Heart right ventricle (tissue), 16 donors: ENCODE measurements at regions not wholly inside any gene's neighbourhood (a gene's known extent, or its start where the extent isn't known, plus 50 kb on each side); places are given as distances from the start of the nearest gene placed in this dataset.

Source experiments
- ATAC-seq, 8 donors: fragments of 200-7000 bp; cut with Tn5 transposase; one replicate each; pipeline ENCODE4 v1.9.1; 2020; ENCODE audit warnings: mild to moderate bottlenecking in 8 of 8, moderate library complexity in 8 of 8, moderate number of reproducible peaks in 1 of 8
- DNase-seq, 2 donors: peaks; one replicate each; pipeline ENCODE4 v3.0.0-alpha.2; 2020
- H3K27ac ChIP-seq, 10 donors: fragments of 200-600 bp; sonication (generic) in 2 of 10; one replicate each; pipeline versions ENCODE4 v1.5.0 to v1.8.0; 2020 to 2022; ENCODE audit warnings: mild to moderate bottlenecking in 3 of 10
- H3K27me3 ChIP-seq, 7 donors: fragments of 200-600 bp; one replicate each; pipeline ENCODE4 v1.8.0; 2021 to 2022; ENCODE audit warnings: mild to moderate bottlenecking in 2 of 7
- H3K36me3 ChIP-seq, 9 donors: fragments of 200-600 bp; sonication (generic) in 1 of 9; one replicate each; pipeline versions ENCODE4 v1.5.0 to v1.8.0; 2020 to 2022; ENCODE audit warnings: mild to moderate bottlenecking in 2 of 9
- H3K4me1 ChIP-seq, 9 donors: fragments of 200-600 bp; sonication (generic) in 1 of 9; one replicate each; pipeline versions ENCODE4 v1.5.0 to v1.8.0; 2020 to 2022; ENCODE audit warnings: mild to moderate bottlenecking in 4 of 9
- H3K4me3 ChIP-seq, 10 donors: fragments of 200-600 bp; sonication (generic) in 2 of 10; one replicate each; pipeline versions ENCODE4 v1.5.0 to v1.8.0; 2020 to 2022; ENCODE audit warnings: mild to moderate bottlenecking in 7 of 10, moderate library complexity in 2 of 10
- H3K9me3 ChIP-seq, 11 donors: fragments of 200-600 bp in 10 of 11; sonication (generic) in 2 of 11; one replicate each; pipeline versions ENCODE4 v1.5.0 to v1.8.0; 2013 to 2022; ENCODE audit warnings: mild to moderate bottlenecking in 2 of 11, control low read depth in 1 of 11, moderate library complexity in 1 of 11
- WGBS, 2 donors: extraction: QIAGEN DNeasy Blood & Tissue Kit; methylation state at CpG; one replicate each; pipeline ENCODE4 v1.1.7; 2013; ENCODE audit warnings: inconsistent platforms in 1 of 2; 5-methylcytosine and 5-hydroxymethylcytosine counted together
- intact Hi-C, 10 donors: fragments of 100-400 bp; cut with DNase I; formaldehyde crosslinking; loops; one replicate each; pipeline versions ENCODE4 v1.11.1 to v1.14.2; 2022
- TF ChIP-seq, protein P1 (sequence below), 9 donors: fragments of 200-600 bp; sonication (generic) in 2 of 9; IDR thresholded peaks; one replicate each; pipeline versions ENCODE4 v1.5.0 to v1.8.0; 2021 to 2022; ENCODE audit warnings: antibody characterized with exemption in 9 of 9, mild to moderate bottlenecking in 5 of 9, moderate library complexity in 1 of 9
- donor health status: Arrhythmogenic right ventricular cardiomyopathy.
- donor health status: ischemic (EF 13 %, LVEDD 7.1; RV severe dilation, severe dysfunction).
- donor health status: healthy with polysubstance abuse.
- donor health status: DM: no; HTN: yes; CAD: no.
- donor health status: DM: no; HTN: no; CAD: no.
- donor health status: ischemic (EF 25% LVEDD 6.9; RV normal size, moderate dysfunction).
- donor health status: ischemic (EF 25% LVEDD 5.7; RV mildly dilated, moderate dysfunction).
- donor health status: healthy.
- donor health status: DM: yes; HTN: yes; CAD: no.
- donor health status: Ischemic cardiomyopathy.
- donor health status: ischemic (EF 35%, LVEDD 5.7; RV mildly dilated, moderate dysfunction).
- donor health status: nonischemic (EF 11% LVEDD 7.7; RV severe dilation, severe dysfunction).
- donor health status: DM: yes; HTN: yes; CAD: no.
- donor health status: PGD.
- donor health status: ischemic (EF 29% LVEDD 5.4; RV normal size, mild dysfunction).
- donor health status: nonischemic (EF 23%, LVEDD 6.1; RV moderate dilation, normal function).

DNA sequence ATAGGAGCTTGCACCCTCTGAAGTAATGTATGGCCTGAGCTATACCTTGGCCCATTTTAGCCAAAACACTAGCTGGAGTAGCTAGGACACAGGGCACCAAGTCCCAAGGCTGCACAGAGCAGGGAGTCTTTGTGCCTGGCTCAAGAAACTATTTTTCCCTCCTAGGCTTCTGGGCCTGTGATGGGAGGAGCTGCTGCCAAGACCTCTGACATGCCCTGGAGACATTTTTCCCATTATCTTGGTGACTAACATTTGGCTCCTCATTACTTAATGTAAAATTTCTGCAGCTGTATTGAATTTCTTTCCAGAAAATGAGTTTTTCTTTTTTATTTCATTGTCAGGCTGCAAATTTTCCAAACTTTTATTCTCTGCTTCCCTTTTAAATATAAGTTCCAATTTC, 1099.2 kb downstream of the CDH18 start:
- peaks cover 0 to 35% (median 0%) of the 10 kb centered on the region in 11 donors for H3K9me3 ChIP-seq
- TF ChIP-seq, protein P1, sequence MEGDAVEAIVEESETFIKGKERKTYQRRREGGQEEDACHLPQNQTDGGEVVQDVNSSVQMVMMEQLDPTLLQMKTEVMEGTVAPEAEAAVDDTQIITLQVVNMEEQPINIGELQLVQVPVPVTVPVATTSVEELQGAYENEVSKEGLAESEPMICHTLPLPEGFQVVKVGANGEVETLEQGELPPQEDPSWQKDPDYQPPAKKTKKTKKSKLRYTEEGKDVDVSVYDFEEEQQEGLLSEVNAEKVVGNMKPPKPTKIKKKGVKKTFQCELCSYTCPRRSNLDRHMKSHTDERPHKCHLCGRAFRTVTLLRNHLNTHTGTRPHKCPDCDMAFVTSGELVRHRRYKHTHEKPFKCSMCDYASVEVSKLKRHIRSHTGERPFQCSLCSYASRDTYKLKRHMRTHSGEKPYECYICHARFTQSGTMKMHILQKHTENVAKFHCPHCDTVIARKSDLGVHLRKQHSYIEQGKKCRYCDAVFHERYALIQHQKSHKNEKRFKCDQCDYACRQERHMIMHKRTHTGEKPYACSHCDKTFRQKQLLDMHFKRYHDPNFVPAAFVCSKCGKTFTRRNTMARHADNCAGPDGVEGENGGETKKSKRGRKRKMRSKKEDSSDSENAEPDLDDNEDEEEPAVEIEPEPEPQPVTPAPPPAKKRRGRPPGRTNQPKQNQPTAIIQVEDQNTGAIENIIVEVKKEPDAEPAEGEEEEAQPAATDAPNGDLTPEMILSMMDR (IDR thresholded peaks at IDR 0.05) = no peak
- no peak overlapping the region for H3K4me3 ChIP-seq
- no peak overlapping the region for H3K27ac ChIP-seq
- ATAC-seq (no peak), DNase-seq (no peak)
- H3K27me3 ChIP-seq = no peaks in the 10 kb centered on the region
- intact Hi-C loops = no loop called here
- no peaks in the 10 kb centered on the region for H3K4me1 ChIP-seq
- H3K36me3 ChIP-seq = no peaks in the 10 kb centered on the region

DNA sequence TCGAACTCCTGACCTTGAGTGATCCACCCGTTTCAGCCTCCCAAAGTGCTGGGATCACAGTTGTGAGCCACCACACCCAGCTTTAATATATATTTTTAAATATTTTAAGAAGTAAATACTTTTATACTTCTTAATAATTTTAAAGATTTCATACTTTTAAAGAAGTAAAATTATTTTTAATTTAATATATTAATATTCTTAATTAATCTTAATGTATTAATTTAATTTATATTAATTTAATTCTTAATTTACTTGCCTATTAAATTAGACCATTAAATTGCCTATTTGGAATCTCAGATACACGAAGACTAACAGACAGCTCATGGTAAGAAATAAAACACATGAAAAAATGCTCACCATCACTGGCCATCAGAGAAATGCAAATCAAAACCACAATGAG, 1087.4 kb downstream of the CDH18 start:
- WGBS, 2 donors = 72 to 75% methylated on average over 3 of the region's 3 CpGs
- no peak for ATAC-seq
- intact Hi-C loops = no loop called here

DNA sequence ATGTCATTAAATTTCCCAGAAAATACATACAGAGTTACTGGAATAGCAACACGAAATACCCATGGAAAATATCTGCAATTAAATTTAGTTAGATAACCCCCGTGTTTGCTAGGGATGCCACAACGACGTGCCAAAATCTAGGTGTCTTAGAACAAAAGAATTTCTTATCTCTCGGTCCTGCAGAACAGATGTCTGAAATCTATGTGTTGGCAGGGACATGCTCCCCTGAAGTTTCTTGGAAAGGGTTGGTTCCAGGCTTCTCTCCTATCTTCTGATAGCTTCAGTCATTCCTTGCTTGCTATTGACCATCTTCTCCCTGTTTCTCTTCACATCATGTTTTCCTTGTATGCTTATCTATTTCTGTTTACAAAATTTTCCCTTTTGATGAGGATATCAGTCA, 1067.0 kb downstream of the CDH18 start:
- Histone ChIP-seq H3K4me1 (no peaks in the 10 kb centered on the region), H3K9me3 (no peaks in the 10 kb centered on the region), H3K27ac (no peak overlapping the region), H3K36me3 (no peaks in the 10 kb centered on the region), H3K4me3 (no peak overlapping the region), H3K27me3 (no peaks in the 10 kb centered on the region)
- intact Hi-C loops = no loop called here
- TF ChIP-seq, protein P1 (IDR thresholded peaks at IDR 0.05) = no peak
- DNase-seq (no peak), ATAC-seq (no peak)
- WGBS, 2 donors = 23 to 24% methylated on average over 5 of the region's 5 CpGs

More for the DNA sequence above, 1087.4 kb downstream of the CDH18 start:
- Histone ChIP-seq H3K9me3 (peaks cover 0 to 10% (median 0%) of the 10 kb centered on the region in 11 donors), H3K4me3 (no peak overlapping the region), H3K36me3 (no peaks in the 10 kb centered on the region), H3K4me1 (no peaks in the 10 kb centered on the region), H3K27me3 (no peaks in the 10 kb centered on the region), H3K27ac (no peak overlapping the region)
- TF ChIP-seq, protein P1 (IDR thresholded peaks at IDR 0.05) = no peak
- no peak for DNase-seq

DNA sequence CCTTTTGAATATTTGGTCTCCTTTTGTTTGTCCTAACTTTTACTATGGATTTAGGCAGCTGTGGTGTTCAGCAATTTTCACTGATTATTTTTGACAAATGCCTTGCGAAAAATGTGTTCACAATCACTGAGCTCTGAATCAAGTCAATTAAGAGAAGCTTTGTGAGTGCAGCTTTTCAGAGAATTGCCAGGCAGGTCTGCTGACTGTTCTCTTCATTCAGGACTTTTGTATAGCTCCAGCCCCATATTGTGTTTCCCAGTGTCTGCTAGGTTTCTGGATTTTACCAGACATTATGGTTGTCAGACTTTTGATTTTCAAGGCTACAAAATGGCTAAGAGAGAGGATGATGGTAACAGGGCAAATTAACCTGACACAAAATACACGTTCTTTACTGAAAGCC, 1055.9 kb downstream of the CDH18 start:
- 78 to 81% methylated on average over 2 of the region's 2 CpGs for WGBS, 2 donors
- TF ChIP-seq, protein P1 (IDR thresholded peaks at IDR 0.05) = no peak
- H3K4me1 ChIP-seq = no peaks in the 10 kb centered on the region
- H3K9me3 ChIP-seq = peaks cover 0 to 6% (median 0%) of the 10 kb centered on the region in 11 donors
- ATAC-seq (no peak), DNase-seq (no peak)
- H3K27ac ChIP-seq = no peak overlapping the region
- no peak overlapping the region for H3K4me3 ChIP-seq
- H3K36me3 ChIP-seq = no peaks in the 10 kb centered on the region
- intact Hi-C loops = no loop called here
- no peaks in the 10 kb centered on the region for H3K27me3 ChIP-seq

DNA sequence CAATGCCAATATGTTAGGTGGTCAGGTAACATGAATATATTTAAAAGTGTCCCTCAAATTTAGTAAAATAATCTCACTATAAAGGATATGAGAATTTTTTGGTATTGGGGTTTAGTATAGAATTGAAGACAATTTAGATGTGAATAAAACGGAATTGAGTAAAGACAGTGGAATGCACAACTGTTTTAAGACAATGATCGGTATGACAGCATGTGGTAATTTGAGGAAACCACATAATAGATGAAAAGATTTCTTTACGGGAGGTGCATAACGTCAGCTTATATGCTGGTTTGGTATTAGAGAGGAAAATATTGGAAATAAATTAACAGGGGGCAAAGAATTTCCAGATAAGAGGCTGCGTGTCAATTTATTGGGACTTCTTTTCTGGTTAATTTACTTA, 1043.2 kb downstream of the CDH18 start:
- no peaks in the 10 kb centered on the region for H3K4me1 ChIP-seq
- intact Hi-C loops = no loop called here
- 71 to 82% methylated on average over 5 of the region's 5 CpGs for WGBS, 2 donors

More for the DNA sequence above, 1043.2 kb downstream of the CDH18 start:
- Histone ChIP-seq H3K36me3 (no peaks in the 10 kb centered on the region), H3K9me3 (peaks cover 0 to 16% (median 0%) of the 10 kb centered on the region in 11 donors), H3K4me3 (no peak overlapping the region), H3K27ac (no peak overlapping the region), H3K27me3 (no peaks in the 10 kb centered on the region)
- TF ChIP-seq, protein P1 (IDR thresholded peaks at IDR 0.05) = no peak
- ATAC-seq (no peak), DNase-seq (no peak)
